Colonic mucosa (tissue), 4 donors: ENCODE measurements at regions not wholly inside any gene's neighbourhood (a gene's known extent, or its start where the extent isn't known, plus 50 kb on each side); places are given as distances from the start of the nearest gene placed in this dataset.

ENCODE experiments used
- DNase-seq: peaks from one replicate; pipeline ENCODE4 v3.0.0-alpha.2; 2020
- H3K27ac ChIP-seq: fragments of 200-600 bp; one replicate; pipeline ENCODE4 v1.8.0; 2021
- H3K27me3 ChIP-seq: fragments of 200-600 bp; one replicate; pipeline ENCODE4 v1.8.0; 2021
- H3K36me3 ChIP-seq: fragments of 200-600 bp; one replicate; pipeline ENCODE4 v1.8.0; 2021
- H3K4me1 ChIP-seq: fragments of 200-600 bp; one replicate; pipeline ENCODE4 v1.8.0; 2021; ENCODE audit warnings: mild to moderate bottlenecking
- H3K4me3 ChIP-seq: fragments of 200-600 bp; one replicate; pipeline ENCODE4 v1.8.0; 2021
- H3K9ac ChIP-seq, 2 donors: one replicate each; pipeline ENCODE4 v1.7.0; 2013; ENCODE audit warnings: control low read depth in 2 of 2, low read depth in 2 of 2, low read length in 2 of 2
- H3K9me3 ChIP-seq: fragments of 200-600 bp; one replicate; pipeline ENCODE4 v1.8.0; 2021
- intact Hi-C: fragments of 100-400 bp; cut with DNase I; formaldehyde crosslinking; loops from one replicate; pipeline ENCODE4 v1.14.1; 2022
- TF ChIP-seq, protein P1 (sequence below): fragments of 200-600 bp; IDR thresholded peaks from one replicate; pipeline ENCODE4 v1.8.0; 2022; ENCODE audit warnings: antibody characterized with exemption, mild to moderate bottlenecking
- donor health status: healthy.
- donor health status: DM: no; HTN: no; CAD: no.
- donor health status: DM: no; HTN: no; CAD: no.

DNA sequence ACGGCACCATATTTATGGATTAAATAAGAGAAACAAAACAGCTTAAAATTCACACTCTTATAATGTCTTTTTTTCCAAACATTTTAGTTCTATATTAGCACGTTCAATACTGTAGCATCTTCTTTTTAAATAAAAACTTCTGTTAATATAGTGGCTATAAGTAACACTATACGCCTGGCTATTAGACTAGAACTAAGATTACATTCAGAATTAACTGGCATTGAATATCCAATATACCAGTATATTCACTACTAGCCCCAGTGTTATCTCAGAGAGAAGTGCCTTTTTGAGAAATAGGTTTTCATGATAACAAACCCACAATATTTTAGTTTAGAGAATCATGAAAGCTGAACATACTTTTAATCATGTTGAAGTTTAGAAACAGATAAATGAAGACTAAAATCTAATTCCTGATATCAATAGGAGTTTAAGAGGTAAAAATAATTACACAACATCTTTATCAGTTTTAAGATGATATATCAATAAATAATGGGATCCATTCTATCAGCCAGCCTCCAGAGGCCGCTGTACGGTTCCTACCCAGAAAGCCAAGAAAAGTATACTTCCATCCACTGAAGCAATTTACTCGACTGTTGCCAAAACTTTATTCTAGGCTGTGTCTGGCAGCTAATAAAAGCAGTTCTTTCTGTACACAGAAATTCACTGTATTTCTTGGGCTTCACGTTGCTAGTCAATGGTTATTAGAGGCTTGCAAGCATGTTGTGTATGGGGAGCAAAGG lies 1113.4 kb upstream of the MIR17HG start:
- Histone ChIP-seq H3K36me3 (no peaks in the 10 kb centered on the region), H3K9ac (no peak overlapping the region), H3K27ac (no peak overlapping the region), H3K27me3 (no peaks in the 10 kb centered on the region), H3K9me3 (no peaks in the 10 kb centered on the region), H3K4me1 (no peaks in the 10 kb centered on the region), H3K4me3 (no peak overlapping the region)
- DNase-seq, result no peak
- TF ChIP-seq, protein P1, sequence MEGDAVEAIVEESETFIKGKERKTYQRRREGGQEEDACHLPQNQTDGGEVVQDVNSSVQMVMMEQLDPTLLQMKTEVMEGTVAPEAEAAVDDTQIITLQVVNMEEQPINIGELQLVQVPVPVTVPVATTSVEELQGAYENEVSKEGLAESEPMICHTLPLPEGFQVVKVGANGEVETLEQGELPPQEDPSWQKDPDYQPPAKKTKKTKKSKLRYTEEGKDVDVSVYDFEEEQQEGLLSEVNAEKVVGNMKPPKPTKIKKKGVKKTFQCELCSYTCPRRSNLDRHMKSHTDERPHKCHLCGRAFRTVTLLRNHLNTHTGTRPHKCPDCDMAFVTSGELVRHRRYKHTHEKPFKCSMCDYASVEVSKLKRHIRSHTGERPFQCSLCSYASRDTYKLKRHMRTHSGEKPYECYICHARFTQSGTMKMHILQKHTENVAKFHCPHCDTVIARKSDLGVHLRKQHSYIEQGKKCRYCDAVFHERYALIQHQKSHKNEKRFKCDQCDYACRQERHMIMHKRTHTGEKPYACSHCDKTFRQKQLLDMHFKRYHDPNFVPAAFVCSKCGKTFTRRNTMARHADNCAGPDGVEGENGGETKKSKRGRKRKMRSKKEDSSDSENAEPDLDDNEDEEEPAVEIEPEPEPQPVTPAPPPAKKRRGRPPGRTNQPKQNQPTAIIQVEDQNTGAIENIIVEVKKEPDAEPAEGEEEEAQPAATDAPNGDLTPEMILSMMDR, result no peak
- intact Hi-C loops, result no loop called here

DNA sequence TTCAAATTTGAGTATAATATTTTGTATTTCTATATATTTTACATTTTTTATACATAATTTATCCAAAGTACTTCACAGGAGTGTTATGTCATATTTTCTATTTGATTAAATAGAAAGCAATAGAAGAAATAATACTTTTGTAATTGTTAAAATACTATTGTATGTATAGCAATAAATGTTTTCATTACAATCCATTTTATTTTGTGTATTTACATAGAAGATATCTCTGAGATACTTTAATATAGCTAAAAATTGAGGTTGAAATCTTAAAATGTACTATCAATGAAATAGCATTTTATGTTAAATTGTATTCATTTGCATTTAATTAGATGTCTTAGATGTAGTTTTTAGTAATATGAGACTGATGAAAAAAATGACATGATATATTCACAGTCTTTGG lies 1109.6 kb upstream of the MIR17HG start:
- Histone ChIP-seq H3K27me3 (no peaks in the 10 kb centered on the region), H3K36me3 (no peaks in the 10 kb centered on the region), H3K4me3 (no peak overlapping the region), H3K9ac (no peak overlapping the region), H3K27ac (no peak overlapping the region), H3K9me3 (no peaks in the 10 kb centered on the region), H3K4me1 (no peaks in the 10 kb centered on the region)
- intact Hi-C loops, result no loop called here
- TF ChIP-seq, protein P1, result no peak
- DNase-seq, result no peak

DNA sequence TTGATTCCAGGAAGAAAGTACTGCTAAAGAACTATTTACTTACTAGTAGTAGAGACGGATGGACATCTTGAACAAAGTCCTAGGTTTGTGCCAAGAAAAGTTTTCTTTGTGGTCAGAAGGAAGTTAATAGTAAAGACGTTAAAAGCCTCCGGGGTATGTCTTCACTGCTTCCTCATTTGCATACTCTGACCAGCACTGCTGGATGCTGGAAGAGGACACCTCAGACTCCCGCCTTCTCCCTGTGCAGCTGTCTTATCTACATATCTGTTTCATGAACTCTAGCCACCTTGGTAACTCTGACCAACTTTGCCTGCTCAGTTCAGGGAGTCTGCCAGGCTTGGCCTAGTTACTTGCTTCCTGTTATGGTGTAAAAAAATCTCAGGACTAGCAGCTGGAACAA lies 1109.1 kb upstream of the MIR17HG start:
- Histone ChIP-seq H3K27ac (no peak overlapping the region), H3K27me3 (no peaks in the 10 kb centered on the region), H3K9me3 (no peaks in the 10 kb centered on the region), H3K36me3 (no peaks in the 10 kb centered on the region), H3K4me3 (no peak overlapping the region), H3K4me1 (no peaks in the 10 kb centered on the region), H3K9ac (no peak overlapping the region)
- intact Hi-C loops, result no loop called here
- TF ChIP-seq, protein P1, result no peak
- no peak for DNase-seq

DNA sequence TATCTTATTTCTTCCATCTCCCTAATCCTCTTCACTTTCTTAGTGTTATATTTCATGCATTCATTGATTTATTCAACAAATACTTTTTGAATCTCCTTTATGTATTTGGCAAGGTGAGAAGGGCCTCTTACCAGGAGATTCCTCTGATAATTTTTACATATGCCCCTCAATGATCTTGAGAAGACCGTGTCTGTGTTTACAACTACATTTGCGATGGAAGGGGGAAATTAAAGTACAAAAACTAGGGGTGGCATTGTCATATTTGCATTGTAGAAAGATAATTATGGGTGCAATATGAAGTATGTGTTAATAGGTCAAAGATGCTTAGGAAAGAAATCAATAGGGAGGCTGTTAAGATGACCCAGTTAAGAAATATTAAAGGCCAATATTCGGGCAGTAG lies 1108.4 kb upstream of the MIR17HG start:
- intact Hi-C loops, result no loop called here
- Histone ChIP-seq H3K9me3 (no peaks in the 10 kb centered on the region), H3K27ac (no peak overlapping the region), H3K9ac (no peak overlapping the region), H3K27me3 (no peaks in the 10 kb centered on the region), H3K36me3 (no peaks in the 10 kb centered on the region), H3K4me3 (no peak overlapping the region), H3K4me1 (no peaks in the 10 kb centered on the region)
- DNase-seq, result no peak
- TF ChIP-seq, protein P1, result no peak

DNA sequence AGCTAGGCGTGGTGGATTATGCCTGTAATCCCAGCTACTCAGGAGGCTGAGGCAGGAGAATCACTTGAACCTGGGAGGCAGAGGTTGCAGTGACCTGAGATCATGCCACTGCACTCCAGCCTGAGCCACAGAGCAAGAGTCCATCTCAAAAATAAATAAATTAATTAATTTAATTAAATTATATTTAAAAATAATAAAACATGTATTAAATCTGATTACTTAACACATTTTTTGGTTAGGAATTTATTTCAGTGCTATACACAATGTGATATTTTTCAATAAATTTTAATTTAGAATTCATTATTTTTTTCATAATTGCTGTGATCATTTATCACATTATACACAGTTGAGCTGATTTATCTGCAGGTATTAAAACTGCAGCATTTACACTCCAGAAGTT lies 1101.5 kb upstream of the MIR17HG start:
- no peak overlapping the region for H3K4me3 ChIP-seq
- no peaks in the 10 kb centered on the region for H3K4me1 ChIP-seq
- TF ChIP-seq, protein P1, result no peak
- DNase-seq, result no peak
- no peaks in the 10 kb centered on the region for H3K27me3 ChIP-seq
- no peak overlapping the region for H3K27ac ChIP-seq
- no peaks in the 10 kb centered on the region for H3K9me3 ChIP-seq
- no peak overlapping the region for H3K9ac ChIP-seq
- H3K36me3 ChIP-seq, result no peaks in the 10 kb centered on the region
- intact Hi-C loops, result no loop called here
